Gastroesophageal sphincter (tissue), 4 donors: ENCODE measurements at regions not wholly inside any gene's neighbourhood (a gene's known extent, or its start where the extent isn't known, plus 50 kb on each side); places are given as distances from the start of the nearest gene placed in this dataset.

Source experiments
- ATAC-seq: fragments of 150-250 bp; one replicate; pipeline ENCODE4 v1.9.1; 2016; ENCODE audit warnings: mild to moderate bottlenecking, moderate library complexity
- H3K27ac ChIP-seq, 4 donors: fragments of 200-600 bp; sonication (generic) in 3 of 4; 1 replicate in 3 of 4; 2 replicates in 1 of 4; pipeline ENCODE4 v1.5.1; 2016 to 2019
- H3K27me3 ChIP-seq: fragments of 200-600 bp; sonication (generic); one replicate; pipeline ENCODE4 v1.5.1; 2019
- H3K36me3 ChIP-seq, 2 donors: fragments of 200-600 bp; sonication (generic); one replicate each; pipeline ENCODE4 v1.5.1; 2019; ENCODE audit warnings: control low read depth in 1 of 2
- H3K4me1 ChIP-seq, 3 donors: fragments of 200-600 bp; sonication (generic); 1 replicate in 2 of 3; 2 replicates in 1 of 3; pipeline ENCODE4 v1.5.1; 2016 to 2019; ENCODE audit warnings: control low read depth in 2 of 3
- H3K4me3 ChIP-seq, 2 donors: fragments of 200-600 bp; sonication (generic); one replicate each; pipeline ENCODE4 v1.5.1; 2019; ENCODE audit warnings: mild to moderate bottlenecking in 1 of 2, moderate library complexity in 1 of 2
- H3K9me3 ChIP-seq, 3 donors: fragments of 200-600 bp; sonication (generic); one replicate each; pipeline ENCODE4 v1.5.1; 2017 to 2019; ENCODE audit warnings: control low read depth in 2 of 3
- CTCF ChIP-seq, 4 experiments: fragments of 200-600 bp in 2 of 4; fragments of 450-650 bp in 2 of 4; sonication (generic) in 1 of 4; IDR thresholded peaks; one replicate each; pipeline ENCODE4 v1.5.1; 2017 to 2019; ENCODE audit warnings: antibody characterized with exemption in 4 of 4, mild to moderate bottlenecking in 2 of 4, moderate library complexity in 2 of 4
- EP300 ChIP-seq: sonication (generic); formaldehyde crosslinking; IDR thresholded peaks from one replicate; pipeline ENCODE4 v1.6.1; 2017; ENCODE audit warnings: antibody characterized with exemption, mild to moderate bottlenecking
- POLR2A ChIP-seq, 2 donors: fragments of 450-650 bp; IDR thresholded peaks; one replicate each; pipeline ENCODE4 v1.6.1; 2017; ENCODE audit warnings: antibody characterized with exemption in 2 of 2, mild to moderate bottlenecking in 2 of 2, moderate library complexity in 1 of 2
- POLR2AphosphoS5 ChIP-seq: sonication (generic); formaldehyde crosslinking; IDR thresholded peaks from one replicate; pipeline ENCODE4 v1.6.1; 2017; ENCODE audit warnings: antibody characterized with exemption
- WGBS, 2 donors: methylation state at CpG; one replicate each; pipeline ENCODE4 v1.1.5; 2018; ENCODE audit warnings: low coverage in 1 of 2; 5-methylcytosine and 5-hydroxymethylcytosine counted together

DNA sequence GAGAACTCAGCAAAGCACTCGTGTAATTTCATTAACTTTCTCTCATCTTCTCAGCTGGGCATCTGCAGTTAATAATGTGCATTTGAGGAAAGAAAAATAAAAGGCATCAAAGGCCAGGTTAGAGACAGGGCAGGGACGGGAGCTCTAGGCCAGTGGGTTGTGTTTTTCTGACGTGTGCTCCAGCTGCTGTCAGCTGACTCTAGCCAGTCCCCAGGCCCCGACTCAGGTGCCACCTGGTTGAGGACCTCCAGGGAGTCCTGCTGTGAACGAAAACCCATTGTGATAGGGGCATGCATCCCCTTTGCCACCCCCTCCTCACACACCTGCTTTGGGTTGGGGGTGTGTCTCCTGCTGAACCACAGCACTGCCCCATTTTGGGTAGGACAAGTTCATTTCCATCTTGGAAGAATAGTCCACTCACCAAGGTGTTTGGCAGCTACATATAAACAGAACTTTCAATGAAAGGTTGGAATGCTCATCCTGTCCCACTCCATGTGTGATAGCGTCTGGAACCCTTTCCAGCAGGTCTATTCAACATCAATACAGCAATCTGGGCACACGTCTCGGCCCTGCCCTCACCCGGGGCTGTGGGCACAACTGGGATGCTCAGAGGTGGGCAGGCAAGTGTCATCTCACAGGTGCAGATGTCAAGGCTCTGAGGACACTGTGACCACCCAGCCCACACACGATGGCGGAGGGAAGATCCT, 146.1 kb upstream of the FAM20C start:
- Histone ChIP-seq H3K27me3 (peaks cover 21% of the 10 kb centered on the region), H3K36me3 (no peaks in the 10 kb centered on the region), H3K9me3 (no peaks in the 10 kb centered on the region), H3K4me3 (no peak overlapping the region), H3K4me1 (no peaks in the 10 kb centered on the region), H3K27ac (no peak overlapping the region)
- TF ChIP-seq POLR2A (IDR thresholded peaks at IDR 0.05) (no peak), CTCF (IDR thresholded peaks at IDR 0.05) (no peak), EP300 (no peak)
- ATAC-seq: no peak
- 60 to 72% methylated on average over 3 to 7 of the region's 11 CpGs for WGBS, 2 donors

- H3K27me3 ChIP-seq: peaks cover 21% of the 10 kb centered on the region
- TF ChIP-seq CTCF (IDR thresholded peaks at IDR 0.05): no peak
- TF ChIP-seq EP300: no peak
- TF ChIP-seq POLR2A (IDR thresholded peaks at IDR 0.05): no peak
- TF ChIP-seq POLR2AphosphoS5: no peak
- H3K27ac ChIP-seq: no peak overlapping the region
- H3K9me3 ChIP-seq: no peaks in the 10 kb centered on the region
- H3K4me1 ChIP-seq: no peaks in the 10 kb centered on the region
- ATAC-seq: no peak
- H3K4me3 ChIP-seq: no peak overlapping the region
- 96% methylated on average over 4 of the region's 5 CpGs; no CpG with 5 or more reads in 1 of the 2 donors for WGBS, 2 donors
- H3K36me3 ChIP-seq: no peaks in the 10 kb centered on the region
Observed at GRCh38 chr7:46830-47140, 145.6 kb upstream of the FAM20C start.

DNA sequence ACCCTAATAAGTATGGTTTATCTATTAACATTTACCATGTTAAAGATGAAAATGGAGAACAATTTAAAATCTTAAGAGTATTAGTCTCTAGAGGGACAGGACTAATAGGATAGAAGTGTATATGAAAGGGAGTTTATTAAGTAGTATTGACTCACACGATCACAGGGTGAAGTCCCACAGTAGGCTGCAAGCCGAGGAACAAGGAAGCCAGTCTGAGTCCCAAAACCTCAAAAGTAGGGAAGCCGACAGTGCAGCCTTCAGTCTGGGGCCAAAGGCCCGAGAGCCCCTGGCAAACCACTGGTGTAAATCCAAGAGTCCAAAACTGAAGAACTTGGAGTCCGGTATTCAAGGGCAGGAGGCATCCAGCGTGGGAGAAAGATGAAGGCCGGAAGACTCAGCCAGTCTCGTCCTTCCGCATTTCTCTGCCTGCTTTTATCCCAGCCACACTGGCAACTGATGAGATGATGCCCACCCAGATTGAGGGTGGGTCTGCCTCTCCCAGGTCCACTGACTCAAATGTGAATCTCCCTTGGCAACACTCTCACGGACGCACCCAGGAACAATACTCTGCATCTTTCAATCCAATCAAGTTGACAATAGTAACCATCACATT, 140.8 kb upstream of the FAM20C start:
- Histone ChIP-seq H3K4me3 (no peak overlapping the region), H3K9me3 (no peaks in the 10 kb centered on the region), H3K27me3 (no peaks in the 10 kb centered on the region), H3K36me3 (no peaks in the 10 kb centered on the region), H3K27ac (no peak overlapping the region), H3K4me1 (no peaks in the 10 kb centered on the region)
- 78 to 97% methylated on average over 7 to 9 of the region's 11 CpGs for WGBS, 2 donors
- no peak for ATAC-seq
- TF ChIP-seq EP300 (no peak), POLR2A (IDR thresholded peaks at IDR 0.05) (no peak), POLR2AphosphoS5 (no peak), CTCF (IDR thresholded peaks at IDR 0.05) (no peak)

DNA sequence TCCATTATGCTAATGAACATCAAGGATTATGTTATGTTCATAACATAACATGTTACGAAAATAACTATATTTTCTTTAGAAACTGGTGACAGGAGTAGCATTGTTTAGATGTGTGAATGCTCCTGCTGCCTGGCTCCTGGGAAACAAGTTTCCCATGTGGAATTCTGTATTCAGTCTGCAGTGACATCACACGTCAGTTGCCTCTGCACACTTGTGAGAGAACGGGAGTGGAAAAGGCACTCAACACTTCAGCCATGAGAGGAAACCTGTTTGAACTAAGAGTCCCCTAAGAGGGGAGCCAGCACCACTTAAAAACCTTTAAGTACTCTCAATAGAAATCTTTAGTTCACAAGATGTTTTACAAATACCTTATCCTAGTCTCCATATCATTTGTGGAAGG, 140.3 kb upstream of the FAM20C start:
- no peak overlapping the region for H3K4me3 ChIP-seq
- no peak overlapping the region for H3K27ac ChIP-seq
- H3K4me1 ChIP-seq: peaks cover 0 to 3% (median 0%) of the 10 kb centered on the region in 3 donors
- H3K27me3 ChIP-seq: no peaks in the 10 kb centered on the region
- H3K36me3 ChIP-seq: no peaks in the 10 kb centered on the region
- ATAC-seq: no peak
- H3K9me3 ChIP-seq: no peaks in the 10 kb centered on the region
- TF ChIP-seq POLR2AphosphoS5: no peak
- WGBS, 2 donors: 48 to 65% methylated on average over 3 of the region's 3 CpGs

DNA sequence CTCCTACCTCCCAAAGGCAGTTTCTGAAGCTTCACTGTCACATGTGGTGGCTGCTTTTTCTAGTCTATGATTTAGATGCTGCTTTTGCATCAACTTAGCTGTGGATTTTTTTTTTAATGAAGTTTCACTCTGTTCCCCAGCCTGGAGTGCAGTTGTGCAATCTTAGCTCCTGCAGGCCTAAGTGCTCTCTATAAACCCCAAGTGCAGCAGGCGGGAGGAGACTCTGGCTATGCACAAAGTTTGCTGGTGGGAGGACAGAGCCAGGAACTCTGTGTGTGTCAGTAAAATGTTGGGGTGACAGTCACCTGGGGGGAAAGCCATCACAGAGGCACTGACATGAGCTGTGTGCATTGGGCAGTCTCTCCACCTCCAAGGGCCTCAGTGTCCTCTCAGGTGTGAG, 138.8 kb upstream of the FAM20C start:
- Histone ChIP-seq H3K36me3 (no peaks in the 10 kb centered on the region), H3K4me1 (peaks cover 0 to 16% (median 0%) of the 10 kb centered on the region in 3 donors), H3K9me3 (no peaks in the 10 kb centered on the region), H3K27ac (no peak overlapping the region), H3K27me3 (no peaks in the 10 kb centered on the region), H3K4me3 (no peak overlapping the region)
- no CpG with 5 or more reads among the region's 1 CpG for WGBS, 2 donors
- TF ChIP-seq POLR2A (IDR thresholded peaks at IDR 0.05): no peak
- no peak for ATAC-seq

DNA sequence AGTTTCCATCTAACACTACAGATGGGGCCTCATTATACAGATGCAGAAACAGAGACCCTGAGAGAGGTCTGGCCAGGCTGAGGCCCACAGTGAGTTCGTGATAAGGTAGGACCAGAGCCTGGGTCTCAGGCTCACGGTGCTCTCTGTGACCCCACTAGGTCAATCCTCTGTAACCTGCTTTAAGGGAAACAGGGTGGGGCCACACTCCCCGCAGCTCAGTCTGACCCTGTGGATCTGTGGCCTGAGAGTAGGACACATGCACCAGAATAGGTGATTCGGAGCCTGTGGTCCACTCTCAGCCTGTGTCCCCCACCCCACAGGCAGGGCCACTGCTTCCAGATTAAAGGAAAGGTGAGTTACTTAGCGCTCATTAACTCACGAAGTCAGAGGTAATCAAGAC, 137.8 kb upstream of the FAM20C start:
- ATAC-seq: no peak
- peaks cover 0 to 16% (median 0%) of the 10 kb centered on the region in 3 donors for H3K4me1 ChIP-seq
- TF ChIP-seq POLR2A (IDR thresholded peaks at IDR 0.05) (no peak), EP300 (no peak), POLR2AphosphoS5 (no peak), CTCF (IDR thresholded peaks at IDR 0.05) (no peak)
- no peak overlapping the region for H3K27ac ChIP-seq
- H3K4me3 ChIP-seq: no peak overlapping the region
- no peaks in the 10 kb centered on the region for H3K27me3 ChIP-seq
- no peaks in the 10 kb centered on the region for H3K9me3 ChIP-seq
- H3K36me3 ChIP-seq: no peaks in the 10 kb centered on the region
- 87 to 100% methylated on average over 1 to 6 of the region's 6 CpGs for WGBS, 2 donors
